WTC11 (cell line): ENCODE measurements at regions not wholly inside any gene's neighbourhood (a gene's known extent, or its start where the extent isn't known, plus 50 kb on each side); places are given as distances from the start of the nearest gene placed in this dataset.

Source experiments
- ATAC-seq: fragments of 200-7000 bp; cut with Tn5 transposase; 2 replicates; pipeline ENCODE4 v1.10.0; 2021; ENCODE audit warnings: mild to moderate bottlenecking, moderate library complexity
- CTCF ChIA-PET: fragments of 300-600 bp; sonication (Branson Sonifier 250); formaldehyde crosslinking; loops from one replicate; lab custom pipeline; 2021; ENCODE audit warnings: antibody characterized with exemption; lab: Charles Lee
- POLR2A ChIA-PET: fragments of 350-600 bp; sonication (Branson Sonifier 250); formaldehyde crosslinking; loops from one replicate; lab custom pipeline; 2021; ENCODE audit warnings: antibody characterized with exemption; lab: Charles Lee
- DNase-seq: peaks from one replicate; pipeline ENCODE4 v3.0.0; 2021; ENCODE audit warnings: low spot score
- H3K27ac Mint-ChIP-seq: 2 replicates; pipeline ENCODE4 v1.8.0; 2021; ENCODE audit warnings: mixed read lengths
- H3K27me3 Mint-ChIP-seq: 2 replicates; pipeline ENCODE4 v1.8.0; 2021; ENCODE audit warnings: low read depth, mild to moderate bottlenecking, moderate library complexity, mixed read lengths
- H3K36me3 Mint-ChIP-seq: 2 replicates; pipeline ENCODE4 v1.8.0; 2021; ENCODE audit warnings: mixed read lengths
- H3K4me1 Mint-ChIP-seq: 2 replicates; pipeline ENCODE4 v1.8.0; 2022; ENCODE audit warnings: mixed read lengths
- H3K4me3 Mint-ChIP-seq: 2 replicates; pipeline ENCODE4 v1.8.0; 2021; ENCODE audit warnings: mild to moderate bottlenecking, moderate library complexity, mixed read lengths
- H3K9me3 Mint-ChIP-seq: 2 replicates; pipeline ENCODE4 v1.8.0; 2021; ENCODE audit warnings: mixed read lengths
- ETV6 ChIP-seq: sonication (generic); formaldehyde crosslinking; IDR thresholded peaks from 2 replicates; pipeline ENCODE4 v1.8.1; 2022; ENCODE audit warnings: mild to moderate bottlenecking, missing genetic modification reagents
- FOXK1 ChIP-seq: sonication (generic); formaldehyde crosslinking; IDR thresholded peaks from 2 replicates; pipeline ENCODE4 v1.8.0; 2022; ENCODE audit warnings: mild to moderate bottlenecking, moderate library complexity, missing genetic modification reagents
- GRHL2 ChIP-seq: fragments of 250-450 bp; sonication (Bioruptor Pico); IDR thresholded peaks from 2 replicates; pipeline ENCODE4 v1.8.0; 2022; ENCODE audit warnings: mild to moderate bottlenecking, moderate library complexity; ENCODE audit not compliant: insufficient replicate concordance, severe bottlenecking
- GTF2I ChIP-seq: fragments of 250-450 bp; sonication (Bioruptor Pico); conservative IDR thresholded peaks from 2 replicates; pipeline ENCODE4 v1.4.0; 2021; ENCODE audit warnings: mild to moderate bottlenecking
- NFE2L1 ChIP-seq: sonication (generic); formaldehyde crosslinking; IDR thresholded peaks from 2 replicates; pipeline ENCODE4 v1.8.1; 2023; ENCODE audit warnings: missing genetic modification reagents
- SMAD3 ChIP-seq: sonication (generic); formaldehyde crosslinking; IDR thresholded peaks from 2 replicates; pipeline ENCODE4 v1.8.0; 2022; ENCODE audit warnings: missing genetic modification reagents, mild to moderate bottlenecking, borderline replicate concordance
- ZNF232 ChIP-seq: sonication (generic); formaldehyde crosslinking; IDR thresholded peaks from 2 replicates; pipeline ENCODE4 v1.8.0; 2022; ENCODE audit warnings: mild to moderate bottlenecking, missing genetic modification reagents
- ZNF263 ChIP-seq: sonication (generic); formaldehyde crosslinking; IDR thresholded peaks from 2 replicates; pipeline ENCODE4 v1.8.1; 2022; ENCODE audit warnings: low read depth, mild to moderate bottlenecking, moderate library complexity, missing genetic modification reagents
- ZNF396 ChIP-seq: fragments of 250-450 bp; sonication (Bioruptor Pico); IDR thresholded peaks from 2 replicates; pipeline ENCODE4 v1.8.0; 2021; ENCODE audit warnings: mild to moderate bottlenecking, moderate library complexity, borderline replicate concordance
- TF ChIP-seq, protein P1 (sequence below): fragments of 250-450 bp; sonication (Bioruptor Pico); IDR thresholded peaks from 2 replicates; pipeline ENCODE4 v1.9.0; 2021; ENCODE audit warnings: mild to moderate bottlenecking, borderline replicate concordance
- TF ChIP-seq, protein P2 (sequence below): sonication (generic); formaldehyde crosslinking; IDR thresholded peaks from 2 replicates; pipeline ENCODE4 v1.8.0; 2022; ENCODE audit warnings: mild to moderate bottlenecking, missing genetic modification reagents
- TF ChIP-seq, protein P3 (sequence below): sonication (generic); formaldehyde crosslinking; IDR thresholded peaks from 2 replicates; pipeline ENCODE4 v1.8.0; 2022; ENCODE audit warnings: mild to moderate bottlenecking, missing genetic modification reagents
- TF ChIP-seq, protein P4 (sequence below): sonication (generic); formaldehyde crosslinking; conservative IDR thresholded peaks from 2 replicates; pipeline ENCODE4 v1.8.1; 2023; ENCODE audit warnings: mild to moderate bottlenecking, low read depth, missing genetic modification reagents, moderate library complexity
- TF ChIP-seq, protein P5 (sequence below): sonication (generic); formaldehyde crosslinking; IDR thresholded peaks from 2 replicates; pipeline ENCODE4 v1.8.0; 2023; ENCODE audit warnings: missing genetic modification reagents

DNA sequence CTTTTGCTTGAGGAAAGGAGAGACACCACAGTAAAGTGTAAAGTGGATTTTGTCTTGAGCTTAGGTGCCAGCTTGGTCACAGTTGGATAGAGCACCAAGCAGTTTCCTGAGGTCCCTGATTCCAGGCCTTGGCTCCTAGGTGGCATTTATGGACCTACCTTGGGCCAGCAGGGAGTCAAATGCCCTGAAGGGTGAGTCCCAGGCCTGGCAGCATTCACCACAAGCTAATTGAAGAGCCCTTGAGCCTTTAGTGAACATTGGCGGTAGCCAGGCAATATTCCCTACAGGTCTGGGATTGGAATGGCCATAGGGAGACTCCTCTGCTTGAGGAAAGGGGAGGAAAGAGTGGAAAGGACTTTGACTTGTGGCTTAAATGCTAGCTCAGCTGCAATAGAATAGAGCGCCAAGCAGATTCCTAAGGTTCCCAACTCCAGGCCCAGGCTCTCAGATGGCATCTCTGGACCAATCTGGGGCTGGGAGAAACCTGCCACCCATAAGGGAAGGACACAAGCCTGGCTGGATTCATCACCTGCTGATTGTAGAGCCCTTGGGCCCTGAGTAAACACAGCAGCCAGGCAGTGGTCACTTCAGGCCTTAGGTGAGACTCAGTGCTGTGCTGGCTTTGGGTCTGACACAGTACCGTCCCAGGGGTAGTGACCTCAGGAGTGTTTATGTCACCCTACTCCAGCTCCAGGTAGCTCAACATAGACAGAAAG, 137.5 kb upstream of the OTOS start:
- no peak for DNase-seq
- no peak for ATAC-seq
- peaks cover 36% of the 10 kb centered on the region for H3K27me3 Mint-ChIP-seq
- CTCF ChIA-PET: no interaction called here
- POLR2A ChIA-PET: no interaction called here
- TF ChIP-seq ZNF263 (CRISPR knock-in tag): no peak
- TF ChIP-seq, protein P1, sequence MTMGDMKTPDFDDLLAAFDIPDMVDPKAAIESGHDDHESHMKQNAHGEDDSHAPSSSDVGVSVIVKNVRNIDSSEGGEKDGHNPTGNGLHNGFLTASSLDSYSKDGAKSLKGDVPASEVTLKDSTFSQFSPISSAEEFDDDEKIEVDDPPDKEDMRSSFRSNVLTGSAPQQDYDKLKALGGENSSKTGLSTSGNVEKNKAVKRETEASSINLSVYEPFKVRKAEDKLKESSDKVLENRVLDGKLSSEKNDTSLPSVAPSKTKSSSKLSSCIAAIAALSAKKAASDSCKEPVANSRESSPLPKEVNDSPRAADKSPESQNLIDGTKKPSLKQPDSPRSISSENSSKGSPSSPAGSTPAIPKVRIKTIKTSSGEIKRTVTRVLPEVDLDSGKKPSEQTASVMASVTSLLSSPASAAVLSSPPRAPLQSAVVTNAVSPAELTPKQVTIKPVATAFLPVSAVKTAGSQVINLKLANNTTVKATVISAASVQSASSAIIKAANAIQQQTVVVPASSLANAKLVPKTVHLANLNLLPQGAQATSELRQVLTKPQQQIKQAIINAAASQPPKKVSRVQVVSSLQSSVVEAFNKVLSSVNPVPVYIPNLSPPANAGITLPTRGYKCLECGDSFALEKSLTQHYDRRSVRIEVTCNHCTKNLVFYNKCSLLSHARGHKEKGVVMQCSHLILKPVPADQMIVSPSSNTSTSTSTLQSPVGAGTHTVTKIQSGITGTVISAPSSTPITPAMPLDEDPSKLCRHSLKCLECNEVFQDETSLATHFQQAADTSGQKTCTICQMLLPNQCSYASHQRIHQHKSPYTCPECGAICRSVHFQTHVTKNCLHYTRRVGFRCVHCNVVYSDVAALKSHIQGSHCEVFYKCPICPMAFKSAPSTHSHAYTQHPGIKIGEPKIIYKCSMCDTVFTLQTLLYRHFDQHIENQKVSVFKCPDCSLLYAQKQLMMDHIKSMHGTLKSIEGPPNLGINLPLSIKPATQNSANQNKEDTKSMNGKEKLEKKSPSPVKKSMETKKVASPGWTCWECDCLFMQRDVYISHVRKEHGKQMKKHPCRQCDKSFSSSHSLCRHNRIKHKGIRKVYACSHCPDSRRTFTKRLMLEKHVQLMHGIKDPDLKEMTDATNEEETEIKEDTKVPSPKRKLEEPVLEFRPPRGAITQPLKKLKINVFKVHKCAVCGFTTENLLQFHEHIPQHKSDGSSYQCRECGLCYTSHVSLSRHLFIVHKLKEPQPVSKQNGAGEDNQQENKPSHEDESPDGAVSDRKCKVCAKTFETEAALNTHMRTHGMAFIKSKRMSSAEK: no peak
- peaks cover 2% of the 10 kb centered on the region for H3K36me3 Mint-ChIP-seq
- H3K27ac Mint-ChIP-seq: no peak overlapping the region
- H3K9me3 Mint-ChIP-seq: peaks cover 25% of the 10 kb centered on the region
- no peak overlapping the region for H3K4me3 Mint-ChIP-seq
- no peaks in the 10 kb centered on the region for H3K4me1 Mint-ChIP-seq

DNA sequence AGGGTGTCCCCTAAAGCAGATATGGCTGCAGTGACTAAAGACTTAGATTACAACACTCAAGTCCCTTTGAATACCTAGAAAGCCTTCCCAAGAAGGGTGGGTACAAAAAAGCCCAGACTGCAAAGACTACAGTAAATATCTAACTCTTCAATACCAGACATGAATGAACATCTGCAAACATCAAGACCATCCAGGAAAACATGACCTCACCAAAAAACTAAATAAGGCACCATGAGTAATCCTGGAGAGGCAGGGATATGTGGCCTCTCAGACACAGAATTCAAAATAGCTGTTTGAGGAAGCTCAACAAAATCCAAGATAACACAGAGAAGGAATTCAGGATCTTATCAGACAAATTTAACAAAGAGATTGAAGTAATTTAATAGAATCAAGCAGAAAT, 138.2 kb upstream of the OTOS start:
- Mint-ChIP-seq H3K27me3 (peaks cover 31% of the 10 kb centered on the region), H3K9me3 (peaks cover 25% of the 10 kb centered on the region), H3K36me3 (no peaks in the 10 kb centered on the region), H3K4me3 (no peak overlapping the region), H3K4me1 (no peaks in the 10 kb centered on the region), H3K27ac (no peak overlapping the region)
- TF ChIP-seq ZNF396 (no peak), SMAD3 (CRISPR knock-in tag) (no peak), ZNF263 (CRISPR knock-in tag) (no peak), GTF2I (CRISPR knock-in tag) (no peak)
- TF ChIP-seq, protein P2, sequence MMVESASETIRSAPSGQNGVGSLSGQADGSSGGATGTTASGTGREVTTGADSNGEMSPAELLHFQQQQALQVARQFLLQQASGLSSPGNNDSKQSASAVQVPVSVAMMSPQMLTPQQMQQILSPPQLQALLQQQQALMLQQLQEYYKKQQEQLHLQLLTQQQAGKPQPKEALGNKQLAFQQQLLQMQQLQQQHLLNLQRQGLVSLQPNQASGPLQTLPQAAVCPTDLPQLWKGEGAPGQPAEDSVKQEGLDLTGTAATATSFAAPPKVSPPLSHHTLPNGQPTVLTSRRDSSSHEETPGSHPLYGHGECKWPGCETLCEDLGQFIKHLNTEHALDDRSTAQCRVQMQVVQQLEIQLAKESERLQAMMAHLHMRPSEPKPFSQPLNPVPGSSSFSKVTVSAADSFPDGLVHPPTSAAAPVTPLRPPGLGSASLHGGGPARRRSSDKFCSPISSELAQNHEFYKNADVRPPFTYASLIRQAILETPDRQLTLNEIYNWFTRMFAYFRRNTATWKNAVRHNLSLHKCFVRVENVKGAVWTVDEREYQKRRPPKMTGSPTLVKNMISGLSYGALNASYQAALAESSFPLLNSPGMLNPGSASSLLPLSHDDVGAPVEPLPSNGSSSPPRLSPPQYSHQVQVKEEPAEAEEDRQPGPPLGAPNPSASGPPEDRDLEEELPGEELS (CRISPR knock-in tag): no peak
- TF ChIP-seq, protein P3, sequence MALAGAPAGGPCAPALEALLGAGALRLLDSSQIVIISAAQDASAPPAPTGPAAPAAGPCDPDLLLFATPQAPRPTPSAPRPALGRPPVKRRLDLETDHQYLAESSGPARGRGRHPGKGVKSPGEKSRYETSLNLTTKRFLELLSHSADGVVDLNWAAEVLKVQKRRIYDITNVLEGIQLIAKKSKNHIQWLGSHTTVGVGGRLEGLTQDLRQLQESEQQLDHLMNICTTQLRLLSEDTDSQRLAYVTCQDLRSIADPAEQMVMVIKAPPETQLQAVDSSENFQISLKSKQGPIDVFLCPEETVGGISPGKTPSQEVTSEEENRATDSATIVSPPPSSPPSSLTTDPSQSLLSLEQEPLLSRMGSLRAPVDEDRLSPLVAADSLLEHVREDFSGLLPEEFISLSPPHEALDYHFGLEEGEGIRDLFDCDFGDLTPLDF (CRISPR knock-in tag): no peak
- ChIA-PET CTCF (no interaction called here), POLR2A (no interaction called here)
- DNase-seq (no peak), ATAC-seq (no peak)

DNA sequence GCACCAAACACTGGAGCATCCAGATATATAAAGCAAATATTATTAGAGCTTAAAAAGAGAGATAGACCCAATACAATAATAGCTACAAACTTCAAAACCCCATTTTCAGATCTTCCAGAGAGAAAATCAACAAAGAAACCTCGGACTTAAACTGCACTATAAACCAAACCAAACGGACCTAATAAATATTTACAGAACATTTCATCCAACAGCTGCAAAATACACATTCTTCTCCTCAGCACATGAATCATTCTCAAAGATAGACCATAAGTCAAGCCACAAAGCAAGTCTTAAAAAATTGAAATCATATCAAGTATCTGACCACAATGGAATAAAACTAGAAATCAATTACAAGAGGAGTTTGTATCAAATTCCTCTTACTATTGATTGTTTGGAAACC, 140.2 kb upstream of the OTOS start:
- H3K9me3 Mint-ChIP-seq: peaks cover 18% of the 10 kb centered on the region
- ATAC-seq: no peak

More for the DNA sequence above, 140.2 kb upstream of the OTOS start:
- Mint-ChIP-seq H3K27ac (no peak overlapping the region), H3K4me3 (no peak overlapping the region), H3K27me3 (peaks cover 21% of the 10 kb centered on the region), H3K36me3 (no peaks in the 10 kb centered on the region), H3K4me1 (no peaks in the 10 kb centered on the region)
- DNase-seq: no peak
- ChIA-PET CTCF (no interaction called here), POLR2A (no interaction called here)
- TF ChIP-seq FOXK1 (CRISPR knock-in tag): no peak
- TF ChIP-seq NFE2L1: no peak
- TF ChIP-seq, protein P4, sequence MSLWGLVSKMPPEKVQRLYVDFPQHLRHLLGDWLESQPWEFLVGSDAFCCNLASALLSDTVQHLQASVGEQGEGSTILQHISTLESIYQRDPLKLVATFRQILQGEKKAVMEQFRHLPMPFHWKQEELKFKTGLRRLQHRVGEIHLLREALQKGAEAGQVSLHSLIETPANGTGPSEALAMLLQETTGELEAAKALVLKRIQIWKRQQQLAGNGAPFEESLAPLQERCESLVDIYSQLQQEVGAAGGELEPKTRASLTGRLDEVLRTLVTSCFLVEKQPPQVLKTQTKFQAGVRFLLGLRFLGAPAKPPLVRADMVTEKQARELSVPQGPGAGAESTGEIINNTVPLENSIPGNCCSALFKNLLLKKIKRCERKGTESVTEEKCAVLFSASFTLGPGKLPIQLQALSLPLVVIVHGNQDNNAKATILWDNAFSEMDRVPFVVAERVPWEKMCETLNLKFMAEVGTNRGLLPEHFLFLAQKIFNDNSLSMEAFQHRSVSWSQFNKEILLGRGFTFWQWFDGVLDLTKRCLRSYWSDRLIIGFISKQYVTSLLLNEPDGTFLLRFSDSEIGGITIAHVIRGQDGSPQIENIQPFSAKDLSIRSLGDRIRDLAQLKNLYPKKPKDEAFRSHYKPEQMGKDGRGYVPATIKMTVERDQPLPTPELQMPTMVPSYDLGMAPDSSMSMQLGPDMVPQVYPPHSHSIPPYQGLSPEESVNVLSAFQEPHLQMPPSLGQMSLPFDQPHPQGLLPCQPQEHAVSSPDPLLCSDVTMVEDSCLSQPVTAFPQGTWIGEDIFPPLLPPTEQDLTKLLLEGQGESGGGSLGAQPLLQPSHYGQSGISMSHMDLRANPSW (CRISPR knock-in tag): no peak
- TF ChIP-seq, protein P3 (CRISPR knock-in tag): no peak
- no peak for TF ChIP-seq GRHL2 (CRISPR knock-in tag)
- TF ChIP-seq ZNF232 (CRISPR knock-in tag): no peak
- no peak for TF ChIP-seq ETV6 (CRISPR knock-in tag)
- TF ChIP-seq, protein P5, sequence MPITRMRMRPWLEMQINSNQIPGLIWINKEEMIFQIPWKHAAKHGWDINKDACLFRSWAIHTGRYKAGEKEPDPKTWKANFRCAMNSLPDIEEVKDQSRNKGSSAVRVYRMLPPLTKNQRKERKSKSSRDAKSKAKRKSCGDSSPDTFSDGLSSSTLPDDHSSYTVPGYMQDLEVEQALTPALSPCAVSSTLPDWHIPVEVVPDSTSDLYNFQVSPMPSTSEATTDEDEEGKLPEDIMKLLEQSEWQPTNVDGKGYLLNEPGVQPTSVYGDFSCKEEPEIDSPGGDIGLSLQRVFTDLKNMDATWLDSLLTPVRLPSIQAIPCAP: no peak
